ENCODE measurements at regions not wholly inside any gene's neighbourhood (a gene's known extent, or its start where the extent isn't known, plus 50 kb on each side); places are given as distances from the start of the nearest gene placed in this dataset.

- TF ChIP-seq RAD21 (IDR thresholded peaks at IDR 0.05; ENCODE audit: low read depth) (no peak), NFIC (IDR thresholded peaks at IDR 0.05) (no peak), FOXM1 (IDR thresholded peaks at IDR 0.05; ENCODE audit: borderline replicate concordance, low read depth) (no peak), REST (IDR thresholded peaks at IDR 0.05; ENCODE audit: low read depth) (no peak), CREB1 (IDR thresholded peaks at IDR 0.05; ENCODE audit: low read depth) (no peak), EP300 (IDR thresholded peaks at IDR 0.05; ENCODE audit: borderline replicate concordance) (no peak), TEAD4 (IDR thresholded peaks at IDR 0.05) (no peak), MAX (IDR thresholded peaks at IDR 0.05) (no peak), TCF12 (IDR thresholded peaks at IDR 0.05; ENCODE audit: low read depth) (no peak), USF1 (IDR thresholded peaks at IDR 0.05) (no peak), YY1 (IDR thresholded peaks at IDR 0.05; ENCODE audit: low read depth) (no peak), CEBPB (IDR thresholded peaks at IDR 0.05) (no peak)
These were observed 619.7 kb upstream of the ARRDC3 start for GRCh38 chr5:92002721-92003274.
